Endothelial cell (in vitro differentiated cells): ENCODE measurements at regions not wholly inside any gene's neighbourhood (a gene's known extent, or its start where the extent isn't known, plus 50 kb on each side); places are given as distances from the start of the nearest gene placed in this dataset.

Source experiments
- DNase-seq: peaks from one replicate; pipeline ENCODE4 v3.0.0; 2021; ENCODE audit warnings: low spot score
- H3K27ac Mint-ChIP-seq: one replicate; pipeline ENCODE4 v1.8.0; 2021; ENCODE audit warnings: mixed read lengths, inconsistent platforms; ENCODE audit not compliant: unreplicated experiment
- H3K27me3 Mint-ChIP-seq: one replicate; pipeline ENCODE4 v1.8.0; 2021; ENCODE audit warnings: mild to moderate bottlenecking, moderate library complexity, mixed read lengths, inconsistent platforms; ENCODE audit not compliant: unreplicated experiment
- H3K36me3 Mint-ChIP-seq: one replicate; pipeline ENCODE4 v1.8.0; 2021; ENCODE audit warnings: mild to moderate bottlenecking, low read depth, mixed read lengths, inconsistent platforms; ENCODE audit not compliant: unreplicated experiment
- H3K4me1 Mint-ChIP-seq: one replicate; pipeline ENCODE4 v1.8.0; 2021; ENCODE audit warnings: mild to moderate bottlenecking, mixed read lengths, inconsistent platforms; ENCODE audit not compliant: unreplicated experiment
- H3K4me3 Mint-ChIP-seq: one replicate; pipeline ENCODE4 v1.8.0; 2021; ENCODE audit warnings: mild to moderate bottlenecking, mixed read lengths, inconsistent platforms; ENCODE audit not compliant: unreplicated experiment
- H3K9me3 Mint-ChIP-seq: one replicate; pipeline ENCODE4 v1.8.0; 2021; ENCODE audit warnings: mixed read lengths, inconsistent platforms; ENCODE audit not compliant: unreplicated experiment
- TF ChIP-seq, protein P1 (sequence below): fragments of 200-600 bp; sonication (generic); IDR thresholded peaks from one replicate; pipeline ENCODE4 v1.5.0; 2021; ENCODE audit warnings: antibody characterized with exemption; ENCODE audit not compliant: unreplicated experiment

DNA sequence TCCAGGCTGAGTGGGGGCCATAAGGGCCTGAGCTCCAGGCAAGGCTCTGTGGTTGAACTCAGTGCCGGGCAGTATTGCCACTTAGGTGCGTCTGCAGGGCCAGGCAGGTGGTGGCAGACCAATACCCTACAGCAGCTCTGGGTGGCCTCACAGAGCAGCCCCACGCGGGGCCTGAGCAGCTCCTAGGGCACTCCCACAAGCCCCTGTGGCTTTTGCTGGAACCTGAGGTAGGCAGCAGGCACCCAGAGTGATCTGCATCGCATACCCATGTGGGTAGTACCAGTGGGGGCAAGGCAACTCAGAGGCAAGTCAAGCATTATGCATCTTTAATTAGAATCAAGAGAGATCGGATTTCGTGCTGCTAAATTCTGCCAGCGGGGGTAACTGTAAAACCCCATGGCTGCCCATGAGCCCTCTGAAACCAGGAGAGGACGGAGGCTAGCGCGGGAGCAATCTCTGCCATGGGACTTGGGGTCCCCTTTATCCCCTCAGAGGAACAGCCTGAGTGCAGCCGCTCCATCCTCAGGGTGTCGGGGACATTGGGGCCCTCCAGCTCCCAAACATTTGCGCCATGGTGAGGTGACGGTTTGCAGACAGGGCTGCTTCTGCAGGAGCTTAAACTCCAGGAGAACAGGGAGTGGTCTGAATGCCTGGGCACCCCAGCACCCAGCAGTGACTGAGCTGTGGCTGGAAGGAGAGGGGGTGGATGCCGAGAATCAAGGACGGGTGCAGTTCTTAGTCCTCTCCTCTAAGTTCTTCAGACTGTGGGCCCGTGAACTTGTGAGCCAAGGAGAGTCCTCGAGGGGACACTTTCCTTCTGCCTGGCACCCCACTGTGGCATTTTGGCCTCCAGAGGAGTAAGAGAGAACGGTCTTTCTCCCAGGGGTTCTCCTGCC is 62.4 kb upstream of the PCSK6 start:
- H3K27ac Mint-ChIP-seq, result no peak overlapping the region

DNA sequence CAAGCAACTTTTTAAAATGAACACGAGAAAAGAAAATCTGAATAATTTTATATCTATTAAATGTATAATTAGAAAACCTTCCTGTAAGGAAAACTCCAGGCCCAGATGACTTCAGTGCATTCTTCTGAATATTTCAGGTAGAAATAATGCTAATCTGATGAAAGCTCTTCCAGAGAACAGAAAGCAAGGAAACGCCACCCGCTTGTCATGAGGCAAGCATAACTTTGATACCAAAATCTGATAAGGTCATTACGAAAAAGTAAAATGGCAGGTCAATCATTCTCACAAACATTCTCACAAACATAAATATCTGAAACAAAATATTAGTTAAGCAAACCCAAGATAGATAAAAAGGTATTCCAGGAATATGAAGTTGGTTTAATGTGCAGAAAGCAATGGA is 60.6 kb upstream of the PCSK6 start:
- no peak overlapping the region for H3K27ac Mint-ChIP-seq
- TF ChIP-seq, protein P1, sequence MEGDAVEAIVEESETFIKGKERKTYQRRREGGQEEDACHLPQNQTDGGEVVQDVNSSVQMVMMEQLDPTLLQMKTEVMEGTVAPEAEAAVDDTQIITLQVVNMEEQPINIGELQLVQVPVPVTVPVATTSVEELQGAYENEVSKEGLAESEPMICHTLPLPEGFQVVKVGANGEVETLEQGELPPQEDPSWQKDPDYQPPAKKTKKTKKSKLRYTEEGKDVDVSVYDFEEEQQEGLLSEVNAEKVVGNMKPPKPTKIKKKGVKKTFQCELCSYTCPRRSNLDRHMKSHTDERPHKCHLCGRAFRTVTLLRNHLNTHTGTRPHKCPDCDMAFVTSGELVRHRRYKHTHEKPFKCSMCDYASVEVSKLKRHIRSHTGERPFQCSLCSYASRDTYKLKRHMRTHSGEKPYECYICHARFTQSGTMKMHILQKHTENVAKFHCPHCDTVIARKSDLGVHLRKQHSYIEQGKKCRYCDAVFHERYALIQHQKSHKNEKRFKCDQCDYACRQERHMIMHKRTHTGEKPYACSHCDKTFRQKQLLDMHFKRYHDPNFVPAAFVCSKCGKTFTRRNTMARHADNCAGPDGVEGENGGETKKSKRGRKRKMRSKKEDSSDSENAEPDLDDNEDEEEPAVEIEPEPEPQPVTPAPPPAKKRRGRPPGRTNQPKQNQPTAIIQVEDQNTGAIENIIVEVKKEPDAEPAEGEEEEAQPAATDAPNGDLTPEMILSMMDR, result no peak
- no peaks in the 10 kb centered on the region for H3K36me3 Mint-ChIP-seq
- no peak for DNase-seq
- H3K27me3 Mint-ChIP-seq, result peaks cover 5% of the 10 kb centered on the region
- no peaks in the 10 kb centered on the region for H3K9me3 Mint-ChIP-seq
- no peak overlapping the region for H3K4me3 Mint-ChIP-seq
- no peaks in the 10 kb centered on the region for H3K4me1 Mint-ChIP-seq

More for the DNA sequence above, 62.4 kb upstream of the PCSK6 start:
- Mint-ChIP-seq H3K27me3 (peaks cover 4% of the 10 kb centered on the region), H3K36me3 (no peaks in the 10 kb centered on the region), H3K4me3 (no peak overlapping the region), H3K4me1 (no peaks in the 10 kb centered on the region), H3K9me3 (no peaks in the 10 kb centered on the region)
- DNase-seq, result no peak
- TF ChIP-seq, protein P1, result no peak

DNA sequence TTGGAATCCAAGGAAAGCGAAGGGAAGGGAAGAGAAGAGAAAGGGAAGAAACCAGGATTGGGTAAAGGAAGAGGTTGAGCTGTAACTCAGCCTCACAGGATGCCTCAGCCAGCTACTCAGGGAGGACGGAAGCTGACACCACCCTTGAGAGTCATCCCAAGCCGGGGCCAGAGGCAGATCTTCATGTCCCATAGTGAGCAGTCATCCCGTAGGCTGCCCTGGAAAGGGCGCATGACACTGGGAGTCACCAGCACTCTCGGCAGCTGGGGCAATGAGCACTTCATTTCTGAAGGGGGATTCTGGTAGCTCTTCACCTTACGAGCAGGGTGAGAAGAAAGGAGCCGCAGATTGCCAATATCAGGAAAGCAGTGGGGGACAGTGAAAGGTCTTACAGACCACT is 60.1 kb upstream of the PCSK6 start:
- Mint-ChIP-seq H3K9me3 (no peaks in the 10 kb centered on the region), H3K36me3 (no peaks in the 10 kb centered on the region), H3K27me3 (peaks cover 5% of the 10 kb centered on the region), H3K4me3 (no peak overlapping the region), H3K4me1 (no peaks in the 10 kb centered on the region), H3K27ac (no peak overlapping the region)
- TF ChIP-seq, protein P1, result no peak
- DNase-seq, result no peak

DNA sequence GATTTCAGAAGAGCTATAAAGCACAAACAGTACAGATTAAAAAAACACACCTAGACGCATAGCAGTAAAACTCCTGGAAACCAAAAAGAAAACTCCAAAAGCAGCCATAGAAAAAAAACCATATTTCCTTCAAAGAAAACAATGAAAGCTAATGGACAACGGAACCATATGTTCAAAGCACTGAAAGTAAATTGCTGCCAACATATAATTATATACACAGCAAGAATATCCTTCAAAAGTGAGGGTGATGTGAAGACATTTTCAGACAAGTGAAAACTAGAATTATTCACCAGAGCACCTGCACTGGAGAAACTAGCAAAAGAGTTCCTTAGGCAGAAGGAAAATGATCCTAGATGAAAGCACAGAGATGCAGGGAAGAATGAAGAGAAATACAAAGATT is 58.2 kb upstream of the PCSK6 start:
- DNase-seq, result no peak
- H3K27ac Mint-ChIP-seq, result no peak overlapping the region
- H3K36me3 Mint-ChIP-seq, result no peaks in the 10 kb centered on the region
- H3K4me3 Mint-ChIP-seq, result no peak overlapping the region
- H3K9me3 Mint-ChIP-seq, result no peaks in the 10 kb centered on the region
- no peaks in the 10 kb centered on the region for H3K4me1 Mint-ChIP-seq
- TF ChIP-seq, protein P1, result no peak
- peaks cover 7% of the 10 kb centered on the region for H3K27me3 Mint-ChIP-seq
